ENCODE measurements at regions not wholly inside any gene's neighbourhood (a gene's known extent, or its start where the extent isn't known, plus 50 kb on each side); places are given as distances from the start of the nearest gene placed in this dataset.
"Not testable (repeated sequence)": the region's sequence is repeated elsewhere in the genome, so short reads cannot be mapped to it uniquely, and the experiment has no call there.

DNA sequence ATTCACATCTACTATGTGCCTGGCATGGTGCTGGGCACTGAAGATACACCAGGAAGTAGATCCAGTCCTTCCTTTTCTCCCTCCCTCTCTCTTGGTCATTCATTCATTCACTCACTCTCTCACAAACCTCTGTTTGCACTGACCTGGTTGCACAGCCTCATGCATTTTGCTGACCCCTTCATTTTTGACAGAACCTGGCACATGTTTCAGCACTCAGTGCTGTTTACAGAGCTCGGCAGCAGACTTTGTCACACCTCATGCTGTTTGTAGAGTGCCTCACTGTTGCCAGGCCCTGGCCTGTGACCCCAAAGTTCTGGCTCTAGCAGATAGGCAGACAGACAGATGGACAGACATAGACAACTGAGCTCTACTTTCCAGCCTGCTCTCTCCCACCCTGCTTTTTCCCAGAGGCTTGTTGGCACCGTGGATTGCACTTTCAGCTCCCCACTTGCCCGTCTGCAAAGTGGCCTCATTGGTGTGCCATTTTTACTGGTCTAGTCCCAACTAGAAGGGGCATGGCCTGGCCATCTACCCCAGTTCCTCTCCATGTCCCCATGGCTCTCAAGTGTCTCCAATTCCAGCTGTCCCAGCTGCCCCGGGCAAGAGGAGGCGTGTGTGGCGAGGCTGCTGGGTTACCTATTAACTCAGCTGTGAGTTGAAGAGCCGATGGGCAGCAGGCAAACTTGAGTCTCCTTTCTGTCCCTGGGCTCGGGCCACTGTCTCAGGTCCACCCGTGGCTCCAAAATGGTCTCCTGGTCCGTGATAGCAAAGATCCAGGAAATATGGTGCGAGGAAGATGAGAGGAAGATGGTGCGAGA, 277.0 kb upstream of the TEKT4 start:
- not testable (repeated sequence) for H3K4me3 Mint-ChIP-seq, H3K27ac Mint-ChIP-seq

DNA sequence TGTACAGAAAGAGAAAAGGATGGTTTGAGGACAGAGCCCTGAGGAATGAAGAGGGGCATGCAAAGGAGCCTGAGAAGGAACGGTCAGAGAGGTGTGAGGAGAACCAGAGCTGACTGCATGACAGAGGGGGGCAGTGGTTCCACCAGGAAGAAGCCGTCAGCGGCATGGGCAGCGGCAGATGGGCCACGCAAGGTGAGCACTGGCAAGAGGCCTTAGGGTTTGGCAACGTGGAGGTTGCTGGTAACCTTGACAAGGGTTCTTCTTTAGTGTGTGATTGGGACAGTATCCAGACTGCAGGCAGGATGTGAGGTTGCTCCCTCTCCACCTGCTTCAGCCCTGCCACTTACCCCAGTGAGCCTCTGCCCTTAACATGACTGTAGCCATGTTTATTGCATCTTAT, 275.3 kb upstream of the TEKT4 start:
- not testable (repeated sequence) for H3K9ac ChIP-seq (ENCODE audit: extremely low read depth, low read length, poor library complexity, severe bottlenecking); H3K4me1 ChIP-seq (ENCODE audit: control insufficient read depth, insufficient read depth, low read length); H3K36me3 ChIP-seq (ENCODE audit: control insufficient read depth, insufficient read depth, low read length); H3K27me3 Mint-ChIP-seq (ENCODE audit: insufficient read depth); H3K4me3 Mint-ChIP-seq; H3K9me3 ChIP-seq (ENCODE audit: control insufficient read depth, low read length); H3K4me1 Mint-ChIP-seq; DNase-seq; H3K36me3 Mint-ChIP-seq (ENCODE audit: low read depth); H3K27me3 ChIP-seq (ENCODE audit: control insufficient read depth, insufficient read depth, low read length, poor library complexity, severe bottlenecking); H3K4me3 ChIP-seq (ENCODE audit: low read length); H3K27ac Mint-ChIP-seq; H3K27ac ChIP-seq (ENCODE audit: low read depth, low read length)
- 78% methylated on average over 3 to 6 of the region's 6 CpGs for WGBS, 2 experiments (ENCODE audit: insufficient coverage in 1 of 2, insufficient read length in 1 of 2)
- peaks cover 89% of the 10 kb centered on the region for H3K9me3 Mint-ChIP-seq

More for the DNA sequence above, 277.0 kb upstream of the TEKT4 start:
- not testable (repeated sequence) for H3K27ac ChIP-seq (ENCODE audit: low read depth, low read length); H3K27me3 Mint-ChIP-seq (ENCODE audit: insufficient read depth); H3K36me3 Mint-ChIP-seq (ENCODE audit: low read depth); DNase-seq; H3K27me3 ChIP-seq (ENCODE audit: control insufficient read depth, insufficient read depth, low read length, poor library complexity, severe bottlenecking); H3K9me3 ChIP-seq (ENCODE audit: control insufficient read depth, low read length); H3K9ac ChIP-seq (ENCODE audit: extremely low read depth, low read length, poor library complexity, severe bottlenecking); H3K4me3 ChIP-seq (ENCODE audit: low read length); H3K4me1 Mint-ChIP-seq; H3K4me1 ChIP-seq (ENCODE audit: control insufficient read depth, insufficient read depth, low read length); H3K36me3 ChIP-seq (ENCODE audit: control insufficient read depth, insufficient read depth, low read length)
- 63 to 77% methylated on average over 2 to 11 of the region's 12 CpGs for WGBS, 2 experiments (ENCODE audit: insufficient coverage in 1 of 2, insufficient read length in 1 of 2)
- peaks cover 83% of the 10 kb centered on the region for H3K9me3 Mint-ChIP-seq

DNA sequence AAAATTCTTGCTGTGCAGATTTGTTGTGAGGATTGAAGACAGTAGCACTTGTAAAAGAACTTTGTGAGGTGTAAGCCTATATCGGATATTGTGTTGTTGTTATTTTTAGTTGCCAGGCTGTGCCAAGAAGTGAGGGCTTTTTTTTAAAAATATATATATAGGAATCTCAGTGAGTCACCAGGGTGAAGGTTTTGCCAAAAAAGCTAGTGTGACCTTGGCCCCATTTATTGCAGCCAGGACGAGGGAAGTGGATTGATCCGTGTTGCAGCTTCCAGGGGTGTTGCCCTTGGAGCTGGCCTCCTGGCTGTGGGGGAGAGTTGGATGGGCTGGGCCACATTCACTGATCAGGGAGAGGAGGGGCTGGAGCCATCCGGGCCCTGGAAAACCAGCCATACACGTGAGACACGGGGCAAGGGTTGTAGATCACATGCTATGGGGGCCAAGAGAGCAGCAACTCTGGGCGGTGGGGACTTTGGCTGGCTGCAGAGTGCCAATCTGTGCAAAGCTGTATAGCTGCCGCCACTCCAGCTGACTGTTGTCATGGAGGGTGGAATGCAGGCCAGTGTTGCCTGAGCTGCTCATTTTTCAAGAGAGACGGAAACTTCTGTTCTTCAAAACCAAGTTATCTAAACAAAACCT, 273.0 kb upstream of the TEKT4 start:
- not testable (repeated sequence) for H3K9me3 ChIP-seq (ENCODE audit: control insufficient read depth, low read length); DNase-seq; H3K4me1 ChIP-seq (ENCODE audit: control insufficient read depth, insufficient read depth, low read length); H3K27ac Mint-ChIP-seq; H3K27ac ChIP-seq (ENCODE audit: low read depth, low read length); H3K9ac ChIP-seq (ENCODE audit: extremely low read depth, low read length, poor library complexity, severe bottlenecking); H3K4me1 Mint-ChIP-seq; H3K36me3 Mint-ChIP-seq (ENCODE audit: low read depth); H3K27me3 ChIP-seq (ENCODE audit: control insufficient read depth, insufficient read depth, low read length, poor library complexity, severe bottlenecking); H3K27me3 Mint-ChIP-seq (ENCODE audit: insufficient read depth); H3K36me3 ChIP-seq (ENCODE audit: control insufficient read depth, insufficient read depth, low read length); H3K4me3 Mint-ChIP-seq; H3K4me3 ChIP-seq (ENCODE audit: low read length)
- WGBS, 2 experiments (ENCODE audit: insufficient coverage in 1 of 2, insufficient read length in 1 of 2) = 60% methylated on average over 9 of the region's 9 CpGs; no CpG with 5 or more reads in 1 of the 2 experiments
- H3K9me3 Mint-ChIP-seq = peaks cover 91% of the 10 kb centered on the region

DNA sequence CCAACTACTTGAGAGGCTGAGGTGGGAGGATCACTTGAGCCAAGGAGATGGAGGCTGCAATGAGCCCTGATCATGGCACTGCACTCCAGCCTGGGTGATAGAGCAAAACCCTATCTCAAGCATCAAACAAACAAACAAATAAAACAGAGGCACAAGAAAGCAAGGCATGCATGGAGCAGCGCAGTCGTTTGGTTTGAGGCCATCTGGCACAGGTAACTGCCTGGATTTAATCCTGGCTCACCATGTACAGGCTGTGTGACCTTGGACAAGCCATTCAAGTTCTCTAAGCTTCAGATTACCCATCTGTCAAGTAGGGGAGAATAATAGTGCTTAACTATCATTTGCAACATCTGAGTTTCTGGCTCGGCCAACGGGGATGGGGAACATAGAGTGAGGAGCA, 270.3 kb upstream of the TEKT4 start:
- not testable (repeated sequence) for H3K27me3 Mint-ChIP-seq (ENCODE audit: insufficient read depth); H3K27ac Mint-ChIP-seq; H3K4me3 ChIP-seq (ENCODE audit: low read length); H3K27me3 ChIP-seq (ENCODE audit: control insufficient read depth, insufficient read depth, low read length, poor library complexity, severe bottlenecking); H3K4me1 ChIP-seq (ENCODE audit: control insufficient read depth, insufficient read depth, low read length); DNase-seq; H3K4me1 Mint-ChIP-seq; H3K27ac ChIP-seq (ENCODE audit: low read depth, low read length); H3K9ac ChIP-seq (ENCODE audit: extremely low read depth, low read length, poor library complexity, severe bottlenecking); H3K36me3 ChIP-seq (ENCODE audit: control insufficient read depth, insufficient read depth, low read length); H3K36me3 Mint-ChIP-seq (ENCODE audit: low read depth); H3K9me3 ChIP-seq (ENCODE audit: control insufficient read depth, low read length); H3K4me3 Mint-ChIP-seq
- WGBS, 2 experiments (ENCODE audit: insufficient coverage in 1 of 2, insufficient read length in 1 of 2) = 90 to 100% methylated on average over 2 to 4 of the region's 4 CpGs
- H3K9me3 Mint-ChIP-seq = peaks cover 92% of the 10 kb centered on the region

DNA sequence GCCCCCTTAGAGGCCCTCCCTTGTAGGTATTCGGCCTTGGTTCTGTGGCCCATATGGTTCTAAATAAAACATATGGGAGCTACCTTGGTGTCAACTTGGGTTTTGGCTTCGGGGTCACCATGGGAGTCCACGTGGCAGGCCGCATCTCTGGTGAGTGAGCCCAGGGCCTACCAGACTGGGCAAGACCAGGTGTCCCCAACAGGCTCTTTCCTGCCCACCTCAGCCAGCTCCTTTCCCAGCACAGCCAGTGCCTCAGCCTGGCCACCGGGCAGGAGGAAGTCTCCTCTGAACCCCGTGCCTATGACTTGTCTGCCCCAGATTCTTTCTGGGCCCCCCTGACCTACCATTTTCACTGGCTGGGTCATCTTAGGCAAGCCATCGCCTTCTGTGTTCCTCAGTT, 268.8 kb upstream of the TEKT4 start:
- H3K27me3 Mint-ChIP-seq (ENCODE audit: insufficient read depth) = peaks cover 1% of the 10 kb centered on the region
- H3K4me3 Mint-ChIP-seq = no peak overlapping the region
- H3K4me1 ChIP-seq (ENCODE audit: control insufficient read depth, insufficient read depth, low read length) = no peaks in the 10 kb centered on the region
- H3K36me3 Mint-ChIP-seq (ENCODE audit: low read depth) = no peaks in the 10 kb centered on the region
- no peaks in the 10 kb centered on the region for H3K4me1 Mint-ChIP-seq
- H3K9me3 Mint-ChIP-seq = peaks cover 88% of the 10 kb centered on the region
- no peaks in the 10 kb centered on the region for H3K27me3 ChIP-seq (ENCODE audit: control insufficient read depth, insufficient read depth, low read length, poor library complexity, severe bottlenecking)
- H3K9ac ChIP-seq (ENCODE audit: extremely low read depth, low read length, poor library complexity, severe bottlenecking) = no peak overlapping the region
- H3K4me3 ChIP-seq (ENCODE audit: low read length) = no peak overlapping the region
- no peaks in the 10 kb centered on the region for H3K36me3 ChIP-seq (ENCODE audit: control insufficient read depth, insufficient read depth, low read length)
- no peak for DNase-seq
- TF ChIP-seq, protein P1, sequence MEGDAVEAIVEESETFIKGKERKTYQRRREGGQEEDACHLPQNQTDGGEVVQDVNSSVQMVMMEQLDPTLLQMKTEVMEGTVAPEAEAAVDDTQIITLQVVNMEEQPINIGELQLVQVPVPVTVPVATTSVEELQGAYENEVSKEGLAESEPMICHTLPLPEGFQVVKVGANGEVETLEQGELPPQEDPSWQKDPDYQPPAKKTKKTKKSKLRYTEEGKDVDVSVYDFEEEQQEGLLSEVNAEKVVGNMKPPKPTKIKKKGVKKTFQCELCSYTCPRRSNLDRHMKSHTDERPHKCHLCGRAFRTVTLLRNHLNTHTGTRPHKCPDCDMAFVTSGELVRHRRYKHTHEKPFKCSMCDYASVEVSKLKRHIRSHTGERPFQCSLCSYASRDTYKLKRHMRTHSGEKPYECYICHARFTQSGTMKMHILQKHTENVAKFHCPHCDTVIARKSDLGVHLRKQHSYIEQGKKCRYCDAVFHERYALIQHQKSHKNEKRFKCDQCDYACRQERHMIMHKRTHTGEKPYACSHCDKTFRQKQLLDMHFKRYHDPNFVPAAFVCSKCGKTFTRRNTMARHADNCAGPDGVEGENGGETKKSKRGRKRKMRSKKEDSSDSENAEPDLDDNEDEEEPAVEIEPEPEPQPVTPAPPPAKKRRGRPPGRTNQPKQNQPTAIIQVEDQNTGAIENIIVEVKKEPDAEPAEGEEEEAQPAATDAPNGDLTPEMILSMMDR (conservative IDR thresholded peaks at IDR 0.05) = no peak
- no peaks in the 10 kb centered on the region for H3K9me3 ChIP-seq (ENCODE audit: control insufficient read depth, low read length)
- H3K27ac Mint-ChIP-seq = no peak overlapping the region
- 65 to 74% methylated on average over 4 to 7 of the region's 7 CpGs for WGBS, 2 experiments (ENCODE audit: insufficient coverage in 1 of 2, insufficient read length in 1 of 2)
- no peak overlapping the region for H3K27ac ChIP-seq (ENCODE audit: low read depth, low read length)

Data from endodermal cell (in vitro differentiated cells).